DND-41 (cell line): ENCODE measurements at regions not wholly inside any gene's neighbourhood (a gene's known extent, or its start where the extent isn't known, plus 50 kb on each side); places are given as distances from the start of the nearest gene placed in this dataset.

Source experiments
- CTCF ChIP-seq: IDR thresholded peaks from 2 replicates; pipeline ENCODE4 v1.5.1; 2012; ENCODE audit warnings: borderline replicate concordance, low read length, moderate library complexity, mild to moderate bottlenecking; ENCODE audit not compliant: poor library complexity, severe bottlenecking; ENCODE audit errors: extremely low read depth
- EZH2 ChIP-seq: IDR thresholded peaks from 3 replicates; pipeline ENCODE4 v1.6.1; 2012; ENCODE audit warnings: borderline replicate concordance, low read depth, mild to moderate bottlenecking, moderate library complexity, low read length, inconsistent platforms; ENCODE audit not compliant: severe bottlenecking

GRCh38 chr5:176727528-176727900 is 80.2 kb downstream of the TSPAN17 start:
- no peak for TF ChIP-seq CTCF
- TF ChIP-seq EZH2, result no peak
